ENCODE measurements at regions not wholly inside any gene's neighbourhood (a gene's known extent, or its start where the extent isn't known, plus 50 kb on each side); places are given as distances from the start of the nearest gene placed in this dataset.

- H3K27ac ChIP-seq (ENCODE audit: low read depth, low read length) = no peak overlapping the region
- DNase-seq = peak; percentile 33
- no peak for TF ChIP-seq CTCF (conservative IDR thresholded peaks at IDR 0.05)
- H3K4me3 ChIP-seq (ENCODE audit: low read length) = no peak overlapping the region
- Mint-ChIP-seq H3K4me3 (no peak overlapping the region), H3K36me3 (ENCODE audit: low read depth) (no peaks in the 10 kb centered on the region), H3K4me1 (no peaks in the 10 kb centered on the region), H3K9me3 (peaks cover 2% of the 10 kb centered on the region), H3K27me3 (ENCODE audit: insufficient read depth) (no peaks in the 10 kb centered on the region), H3K27ac (no peak overlapping the region)
- no peak overlapping the region for H3K9ac ChIP-seq (ENCODE audit: extremely low read depth, low read length, poor library complexity, severe bottlenecking)
- no peaks in the 10 kb centered on the region for H3K27me3 ChIP-seq (ENCODE audit: control insufficient read depth, insufficient read depth, low read length, poor library complexity, severe bottlenecking)
- no peaks in the 10 kb centered on the region for H3K9me3 ChIP-seq (ENCODE audit: control insufficient read depth, low read length)
- H3K4me1 ChIP-seq (ENCODE audit: control insufficient read depth, insufficient read depth, low read length) = no peaks in the 10 kb centered on the region
- no peaks in the 10 kb centered on the region for H3K36me3 ChIP-seq (ENCODE audit: control insufficient read depth, insufficient read depth, low read length)
- 85 to 93% methylated on average over 3 to 8 of the region's 10 CpGs for WGBS, 2 experiments (ENCODE audit: insufficient coverage in 1 of 2, insufficient read length in 1 of 2)
Observed at GRCh38 chr17:83019376-83019775, 60.0 kb upstream of the METRNL start.

- DNase-seq = peak; percentile 35
- WGBS, 2 experiments (ENCODE audit: insufficient coverage in 1 of 2, insufficient read length in 1 of 2) = 93 to 95% methylated on average over 33 to 43 of the region's 43 CpGs
- TF ChIP-seq CTCF (conservative IDR thresholded peaks at IDR 0.05) = no peak
- Mint-ChIP-seq H3K36me3 (ENCODE audit: low read depth) (peaks cover 12% of the 10 kb centered on the region), H3K27me3 (ENCODE audit: insufficient read depth) (no peaks in the 10 kb centered on the region), H3K4me3 (no peak overlapping the region), H3K9me3 (peaks cover 9% of the 10 kb centered on the region), H3K4me1 (peaks cover 2% of the 10 kb centered on the region), H3K27ac (no peak overlapping the region)
- Histone ChIP-seq H3K9ac (ENCODE audit: extremely low read depth, low read length, poor library complexity, severe bottlenecking) (no peak overlapping the region), H3K4me1 (ENCODE audit: control insufficient read depth, insufficient read depth, low read length) (no peaks in the 10 kb centered on the region), H3K27ac (ENCODE audit: low read depth, low read length) (no peak overlapping the region), H3K36me3 (ENCODE audit: control insufficient read depth, insufficient read depth, low read length) (no peaks in the 10 kb centered on the region), H3K9me3 (ENCODE audit: control insufficient read depth, low read length) (no peaks in the 10 kb centered on the region), H3K27me3 (ENCODE audit: control insufficient read depth, insufficient read depth, low read length, poor library complexity, severe bottlenecking) (no peaks in the 10 kb centered on the region), H3K4me3 (ENCODE audit: low read length) (no peak overlapping the region)
Observed at GRCh38 chr17:83024218-83024971, 55.0 kb upstream of the METRNL start.

- peak overlapping the region; percentile 32 for H3K27ac ChIP-seq (ENCODE audit: low read depth, low read length)
- Mint-ChIP-seq H3K27ac (no peak overlapping the region), H3K4me3 (no peak overlapping the region), H3K27me3 (ENCODE audit: insufficient read depth) (no peaks in the 10 kb centered on the region), H3K36me3 (ENCODE audit: low read depth) (peaks cover 24% of the 10 kb centered on the region), H3K9me3 (peaks cover 9% of the 10 kb centered on the region), H3K4me1 (peaks cover 4% of the 10 kb centered on the region)
- DNase-seq = peak; percentile 29
- no peaks in the 10 kb centered on the region for H3K4me1 ChIP-seq (ENCODE audit: control insufficient read depth, insufficient read depth, low read length)
- no peak for TF ChIP-seq CTCF (conservative IDR thresholded peaks at IDR 0.05)
- no peak overlapping the region for H3K4me3 ChIP-seq (ENCODE audit: low read length)
- WGBS, 2 experiments (ENCODE audit: insufficient coverage in 1 of 2, insufficient read length in 1 of 2) = 96% methylated on average over 25 to 31 of the region's 31 CpGs
- H3K27me3 ChIP-seq (ENCODE audit: control insufficient read depth, insufficient read depth, low read length, poor library complexity, severe bottlenecking) = no peaks in the 10 kb centered on the region
- H3K9ac ChIP-seq (ENCODE audit: extremely low read depth, low read length, poor library complexity, severe bottlenecking) = no peak overlapping the region
- no peaks in the 10 kb centered on the region for H3K36me3 ChIP-seq (ENCODE audit: control insufficient read depth, insufficient read depth, low read length)
- H3K9me3 ChIP-seq (ENCODE audit: control insufficient read depth, low read length) = no peaks in the 10 kb centered on the region
Observed at GRCh38 chr17:83025636-83026280, 53.7 kb upstream of the METRNL start.

All from endodermal cell (in vitro differentiated cells).